Activated CD8-positive, alpha-beta memory T cell treated with anti-CD3 and anti-CD28 coated beads, Interleukin-2, amount 50 U/mL, for 1 hour (primary cell): ENCODE measurements at regions not wholly inside any gene's neighbourhood (a gene's known extent, or its start where the extent isn't known, plus 50 kb on each side); places are given as distances from the start of the nearest gene placed in this dataset.
"Not testable (repeated sequence)": the region's sequence is repeated elsewhere in the genome, so short reads cannot be mapped to it uniquely, and the experiment has no call there.

Experiments used
- DNase-seq: peaks from one replicate; pipeline ENCODE4 v3.0.0-alpha.2; 2020; ENCODE audit errors: extremely low read depth

DNA sequence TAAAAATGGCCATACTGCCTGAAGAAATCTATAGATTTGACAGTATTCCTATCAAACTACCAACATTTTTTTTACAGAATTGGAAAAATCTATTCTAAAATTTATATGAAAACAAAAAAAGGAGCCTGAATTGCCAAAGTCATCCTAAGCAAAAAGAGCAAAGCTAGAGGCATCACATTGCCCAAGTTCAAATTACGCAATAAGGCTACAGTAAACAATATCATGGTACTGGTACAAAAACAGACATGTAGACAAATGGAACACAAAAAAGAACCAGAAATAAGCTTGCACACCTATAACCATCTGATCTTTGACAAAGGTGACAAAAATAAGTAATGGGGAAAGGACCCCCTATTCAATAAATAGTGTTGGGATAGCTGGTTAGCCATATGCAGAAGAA is 50.2 kb upstream of the THSD7B start:
- DNase-seq = no peak

GRCh38 chr2:136714452-136714951 is 50.8 kb upstream of the THSD7B start:
- DNase-seq = no peak

DNA sequence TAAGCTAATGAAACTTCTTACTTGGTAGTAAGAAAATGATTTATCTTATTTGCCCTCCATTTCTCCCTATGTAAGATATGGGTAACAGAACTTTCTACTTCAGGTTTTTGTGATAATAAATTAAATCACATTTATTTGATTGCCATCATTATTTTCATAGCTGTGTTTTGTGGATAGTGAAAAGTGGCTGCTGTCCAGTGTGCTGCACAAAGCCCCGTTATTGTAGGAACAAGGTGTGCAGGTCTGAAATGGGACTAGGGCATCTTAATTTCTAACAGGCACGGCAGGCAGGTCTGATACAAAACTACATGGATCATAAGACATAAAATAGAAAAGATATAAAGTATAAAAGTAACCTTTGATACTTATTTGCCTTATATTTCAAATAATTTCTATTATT is 51.6 kb upstream of the THSD7B start:
- DNase-seq = no peak

DNA sequence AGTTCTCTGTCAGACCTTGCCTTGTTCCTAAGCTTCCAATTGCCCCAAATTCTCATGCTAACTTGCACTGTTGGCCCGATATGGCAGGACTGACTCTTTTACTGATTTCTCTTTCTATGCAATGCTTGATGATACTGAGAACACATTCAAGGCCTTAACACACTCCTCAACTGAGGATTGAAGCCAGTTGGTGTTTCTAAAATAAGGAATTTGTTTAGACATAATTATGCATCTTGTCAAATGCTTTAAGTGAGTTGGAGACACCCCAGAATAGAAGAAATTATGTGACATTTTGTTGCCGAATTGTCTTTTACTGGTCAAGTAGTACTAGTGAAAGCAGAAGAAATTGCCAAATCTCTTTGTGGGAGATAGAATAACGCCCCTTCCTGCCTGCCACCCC is 60.0 kb upstream of the THSD7B start:
- DNase-seq = no peak

DNA sequence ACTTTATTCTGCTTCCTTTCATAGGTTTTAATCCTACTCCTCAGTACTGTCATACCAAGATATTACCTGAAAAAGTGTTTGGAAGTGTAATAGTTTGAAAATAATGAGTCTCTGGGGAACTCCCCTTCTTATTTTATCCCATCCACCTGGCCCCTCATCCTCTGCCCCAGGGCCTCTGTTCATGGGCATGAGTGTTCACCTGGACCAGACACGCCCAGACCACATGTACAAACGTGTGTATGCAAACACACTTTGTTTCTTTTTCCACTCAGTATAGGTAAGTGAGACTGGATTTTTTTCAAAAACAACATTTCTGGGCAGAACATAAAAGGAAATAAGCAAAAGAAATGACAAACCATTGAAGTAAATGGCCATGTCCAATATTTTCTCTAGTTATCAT is 62.1 kb upstream of the THSD7B start:
- DNase-seq = no peak

DNA sequence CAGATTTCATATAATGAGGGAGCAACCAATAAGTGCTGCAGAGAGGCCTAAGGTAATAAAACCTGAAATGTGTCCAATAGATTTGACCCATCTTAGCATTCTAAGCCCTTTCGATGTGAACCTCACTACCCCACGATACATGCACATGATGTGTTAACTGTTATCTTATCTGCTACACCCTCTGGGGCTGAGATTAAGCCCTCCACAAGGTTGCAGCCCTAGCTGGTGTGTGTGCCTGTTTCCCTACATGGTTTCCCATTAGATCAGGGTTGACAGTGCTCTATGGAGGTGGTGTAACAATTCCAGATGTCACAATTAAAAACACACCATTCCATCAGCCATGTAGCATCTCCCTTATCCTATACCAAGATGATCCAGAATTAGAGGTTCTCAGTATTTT is 68.9 kb upstream of the THSD7B start:
- DNase-seq = no peak

- DNase-seq = no peak
Observed at GRCh38 chr2:136693966-136694365, 71.4 kb upstream of the THSD7B start.

GRCh38 chr2:136680079-136680478 is 85.3 kb upstream of the THSD7B start:
- DNase-seq = not testable (repeated sequence)

- no peak for DNase-seq
Observed at GRCh38 chr2:136665736-136666135, 99.6 kb upstream of the THSD7B start.

DNA sequence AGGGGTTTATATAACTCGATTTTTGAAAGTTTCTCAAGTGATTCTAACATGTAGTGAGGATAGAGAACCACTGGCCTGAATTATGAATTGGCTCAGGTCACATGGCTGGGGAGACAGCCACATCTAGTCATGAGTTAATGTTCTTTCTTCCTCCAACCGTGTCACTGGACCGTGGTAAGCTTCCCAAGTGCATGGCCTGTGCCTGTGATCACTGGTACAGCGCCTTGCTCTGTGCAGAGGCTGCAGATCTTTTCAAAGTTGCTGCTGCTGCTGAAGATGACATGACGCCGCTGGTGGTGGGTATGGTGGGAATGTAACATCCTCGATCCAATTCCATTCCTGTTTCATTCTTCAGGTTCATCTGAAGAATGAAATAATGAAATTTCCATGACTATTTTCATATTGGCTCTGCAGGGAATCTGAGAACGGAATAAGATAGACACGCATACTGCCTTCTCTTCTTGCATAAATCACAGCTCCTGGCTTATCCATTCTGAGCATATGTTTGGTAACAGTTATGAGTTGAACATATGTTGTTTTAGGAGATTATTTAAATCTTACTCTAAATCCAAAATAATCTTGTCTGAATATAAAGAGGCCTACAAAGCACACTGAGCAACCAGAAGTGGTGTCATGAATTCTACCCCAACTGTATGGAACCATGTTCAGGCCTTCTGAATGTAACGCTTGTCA is 100.5 kb upstream of the THSD7B start:
- no peak for DNase-seq

- DNase-seq = no peak
Observed at GRCh38 chr2:136658201-136658600, 107.1 kb upstream of the THSD7B start.

GRCh38 chr2:136653861-136654260 is 111.5 kb upstream of the THSD7B start:
- DNase-seq = no peak

DNA sequence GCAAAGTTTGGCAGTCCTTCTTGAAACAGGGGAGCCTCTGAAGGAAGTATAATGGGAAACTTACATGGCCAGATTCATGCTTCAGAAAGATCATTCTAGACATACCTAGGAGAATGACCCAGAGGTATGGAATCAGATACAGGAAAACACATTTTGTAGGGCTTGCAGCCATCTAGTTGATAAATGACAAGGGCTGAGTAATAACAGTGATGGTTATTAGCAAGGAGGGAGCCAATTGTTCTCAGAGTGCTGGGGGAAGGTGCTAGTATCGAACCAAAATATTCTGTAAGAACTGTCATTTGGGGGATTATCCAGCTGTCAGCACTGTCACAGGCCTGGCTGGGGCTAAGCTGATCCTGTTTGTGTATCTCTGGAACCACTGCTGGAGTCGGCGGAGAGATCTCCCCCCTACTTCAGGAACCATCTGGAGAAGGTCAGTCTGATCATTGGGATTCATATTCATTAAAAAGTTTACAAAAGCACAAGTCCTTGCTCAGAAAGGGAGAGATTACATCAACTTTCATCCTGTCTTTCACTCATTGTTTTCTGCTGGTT is 113.8 kb upstream of the THSD7B start:
- DNase-seq = no peak

- no peak for DNase-seq
Observed at GRCh38 chr2:136647039-136647438, 118.3 kb upstream of the THSD7B start.

- no peak for DNase-seq
Observed at GRCh38 chr2:136645236-136645828, 120.0 kb upstream of the THSD7B start.

- no peak for DNase-seq
Observed at GRCh38 chr2:136639651-136640050, 125.7 kb upstream of the THSD7B start.

DNA sequence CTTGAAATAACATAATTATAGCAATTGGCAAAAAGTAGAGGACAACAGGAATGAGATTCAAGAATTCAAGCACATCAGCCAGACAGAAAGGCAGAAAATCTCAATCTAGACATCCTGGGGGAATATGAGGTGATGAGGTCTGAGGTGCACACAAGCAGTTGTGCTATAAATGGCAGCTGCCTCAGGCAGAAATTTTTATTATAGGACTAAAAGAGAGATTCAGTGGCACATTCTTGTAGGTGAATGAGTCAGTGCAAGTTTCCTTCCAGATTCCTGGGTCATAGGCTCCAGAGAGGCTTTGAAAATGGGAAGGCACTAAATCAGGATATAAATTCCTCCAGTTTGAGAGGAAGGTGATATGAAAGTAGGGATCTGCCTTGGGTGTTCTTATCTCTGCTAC is 127.2 kb upstream of the THSD7B start:
- DNase-seq = no peak

GRCh38 chr2:136637402-136637801 is 127.9 kb upstream of the THSD7B start:
- no peak for DNase-seq

DNA sequence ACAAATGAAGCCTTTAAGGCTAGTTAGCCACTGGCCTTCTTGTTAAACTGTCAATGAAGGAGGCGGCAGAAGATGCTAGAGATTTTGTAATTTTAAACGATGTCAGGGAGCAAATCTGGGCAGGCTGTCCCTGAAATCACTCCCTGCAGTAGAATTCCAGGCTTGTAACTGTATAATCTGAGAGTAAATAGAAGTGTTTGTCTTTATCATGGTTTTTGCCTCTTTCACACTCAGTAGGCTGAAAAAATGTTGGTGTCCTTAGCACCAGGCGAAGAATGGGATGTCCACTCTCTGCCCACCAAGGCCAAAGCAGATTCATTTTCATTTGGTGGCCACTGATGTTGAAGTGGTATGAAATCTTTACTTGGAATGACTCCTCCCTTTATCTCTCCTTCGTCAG is 136.9 kb upstream of the THSD7B start:
- no peak for DNase-seq

- DNase-seq = no peak
Observed at GRCh38 chr2:136613096-136613495, 152.2 kb upstream of the THSD7B start.

GRCh38 chr2:136612079-136612478 is 153.3 kb upstream of the THSD7B start:
- DNase-seq = no peak

GRCh38 chr2:136611451-136611850 is 153.9 kb upstream of the THSD7B start:
- no peak for DNase-seq

DNA sequence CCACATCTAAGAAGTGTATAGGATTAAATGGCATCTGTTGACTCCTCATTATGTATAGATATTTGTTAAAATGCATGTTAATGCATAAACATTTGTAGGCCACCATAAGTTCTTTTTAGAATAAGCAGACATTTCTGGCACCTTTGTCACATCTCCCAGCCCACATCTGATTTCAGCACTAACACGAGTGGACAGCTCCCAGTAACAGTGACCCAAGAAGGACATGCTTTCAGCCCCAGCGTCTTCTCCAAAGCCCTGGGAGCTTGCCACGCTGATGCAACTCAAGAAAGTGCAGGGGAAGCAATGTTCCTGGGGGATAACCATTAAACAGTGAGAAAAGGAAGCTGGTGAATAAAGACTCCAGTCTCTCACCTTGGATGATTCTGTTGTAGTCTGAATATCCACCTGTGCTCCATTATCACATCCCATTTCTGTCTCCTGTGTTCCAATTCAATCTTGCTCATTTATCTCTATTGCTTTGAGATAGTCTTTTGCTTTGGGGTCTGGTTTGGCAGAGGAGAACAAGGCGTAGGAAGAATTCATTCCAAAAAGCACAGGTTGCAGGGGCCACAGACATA is 182.6 kb upstream of the THSD7B start:
- no peak for DNase-seq
